Naive thymus-derived CD8-positive, alpha-beta T cell (primary cell): ENCODE measurements at regions not wholly inside any gene's neighbourhood (a gene's known extent, or its start where the extent isn't known, plus 50 kb on each side); places are given as distances from the start of the nearest gene placed in this dataset.

Experiments
- ATAC-seq, 2 donors: fragments of 150-1000 bp; cut with Tn5 transposase in 1 of 2; sonication (Bioruptor Pico), chemical (Tn5 transposase) in 1 of 2; 1 replicate in 1 of 2; 2 replicates in 1 of 2; pipeline ENCODE4 v1.10.0; 2021; ENCODE audit warnings: mild to moderate bottlenecking in 2 of 2, moderate library complexity in 2 of 2
- POLR2A ChIA-PET: fragments of 350-600 bp; sonication (Branson Sonifier 250); formaldehyde crosslinking; loops from one replicate; lab custom pipeline; 2021; ENCODE audit warnings: antibody characterized with exemption; lab: Charles Lee
- DNase-seq, 10 donors: peaks; one replicate each; pipeline versions ENCODE4 v3.0.0 to v3.0.0-alpha.2; 2020 to 2022
- H3K27ac Mint-ChIP-seq, 10 donors: one replicate each; pipeline ENCODE4 v1.8.0; 2020 to 2022; ENCODE audit warnings: mild to moderate bottlenecking in 10 of 10, mixed read lengths in 10 of 10, moderate library complexity in 4 of 10, inconsistent platforms in 1 of 10
- H3K27me3 Mint-ChIP-seq, 5 donors: one replicate each; pipeline ENCODE4 v1.8.0; 2021 to 2022; ENCODE audit warnings: mixed read lengths in 5 of 5
- H3K36me3 Mint-ChIP-seq, 3 donors: one replicate each; pipeline ENCODE4 v1.8.0; 2020 to 2022; ENCODE audit warnings: mixed read lengths in 3 of 3, mild to moderate bottlenecking in 2 of 3, inconsistent platforms in 1 of 3
- H3K4me1 Mint-ChIP-seq, 4 donors: one replicate each; pipeline ENCODE4 v1.8.0; 2021 to 2022; ENCODE audit warnings: mixed read lengths in 4 of 4
- H3K4me3 Mint-ChIP-seq, 10 donors: one replicate each; pipeline ENCODE4 v1.8.0; 2020 to 2022; ENCODE audit warnings: mild to moderate bottlenecking in 10 of 10, mixed read lengths in 10 of 10, moderate library complexity in 6 of 10, inconsistent platforms in 1 of 10
- H3K9me3 Mint-ChIP-seq, 9 donors: one replicate each; pipeline ENCODE4 v1.8.0; 2020 to 2022; ENCODE audit warnings: mixed read lengths in 9 of 9, mild to moderate bottlenecking in 3 of 9, inconsistent platforms in 1 of 9, moderate library complexity in 1 of 9

DNA sequence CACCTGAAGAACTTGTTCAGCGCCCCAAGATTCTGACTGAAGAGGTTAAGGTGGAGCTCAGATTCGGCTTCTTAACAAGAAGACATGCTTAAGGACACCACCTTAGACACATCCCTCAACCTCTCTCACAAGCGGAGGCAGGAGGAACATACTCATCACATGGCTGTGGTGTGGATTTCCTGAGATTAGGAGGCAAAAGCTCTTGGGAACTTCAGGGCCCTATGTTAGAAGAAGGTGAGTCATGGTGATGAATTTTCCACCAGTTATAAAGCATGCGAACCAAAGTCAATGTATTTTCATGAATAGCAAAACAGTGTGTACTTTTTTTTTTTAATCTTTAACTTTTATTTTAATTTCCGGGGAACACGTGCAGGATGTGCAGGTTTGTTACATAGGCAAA is 212.2 kb upstream of the SUCLG2 start:
- Mint-ChIP-seq H3K36me3 (peaks cover 3 to 9% (median 4%) of the 10 kb centered on the region in 3 donors), H3K4me1 (peaks cover 0 to 1% (median 0%) of the 10 kb centered on the region in 4 donors), H3K4me3 (no peak overlapping the region), H3K27ac (no peak overlapping the region), H3K9me3 (peaks cover 0 to 4% (median 3%) of the 10 kb centered on the region in 9 donors), H3K27me3 (no peaks in the 10 kb centered on the region)
- DNase-seq = no peak
- POLR2A ChIA-PET = no interaction called here
- ATAC-seq = no peak

DNA sequence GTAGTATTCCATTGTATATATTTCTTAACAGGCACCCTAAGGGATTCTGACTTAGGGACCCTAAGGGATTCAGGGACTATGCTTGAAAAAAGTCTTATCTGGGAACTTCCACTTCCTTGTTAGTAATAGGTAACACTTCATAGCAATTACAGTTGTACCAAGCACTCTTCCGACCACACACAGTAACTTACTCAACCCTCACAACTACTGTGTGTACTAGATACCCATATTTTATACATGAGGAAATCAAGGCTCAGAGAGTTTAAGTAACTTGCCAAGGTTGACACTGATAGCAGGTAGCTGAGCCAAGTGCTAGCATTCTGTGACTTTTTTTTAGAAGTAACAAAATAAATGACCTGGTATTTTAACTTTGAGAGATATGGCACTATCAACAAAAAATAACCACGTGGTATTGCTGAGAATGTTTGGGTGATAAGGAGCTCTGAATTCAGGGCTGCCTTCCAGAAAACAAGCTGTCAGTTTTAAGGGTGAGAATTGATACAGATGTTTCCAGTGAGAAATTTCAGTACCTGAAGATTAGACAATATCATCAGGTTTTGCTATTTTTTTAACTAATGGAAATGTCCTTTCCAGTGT is 210.3 kb upstream of the SUCLG2 start:
- Mint-ChIP-seq H3K27ac (no peak overlapping the region), H3K36me3 (peaks cover 3 to 7% (median 4%) of the 10 kb centered on the region in 3 donors), H3K4me1 (peaks cover 0 to 4% (median 0%) of the 10 kb centered on the region in 4 donors), H3K27me3 (no peaks in the 10 kb centered on the region), H3K9me3 (peaks cover 0 to 6% (median 3%) of the 10 kb centered on the region in 9 donors), H3K4me3 (no peak overlapping the region)
- ATAC-seq = no peak
- DNase-seq = no peak
- POLR2A ChIA-PET = no interaction called here

DNA sequence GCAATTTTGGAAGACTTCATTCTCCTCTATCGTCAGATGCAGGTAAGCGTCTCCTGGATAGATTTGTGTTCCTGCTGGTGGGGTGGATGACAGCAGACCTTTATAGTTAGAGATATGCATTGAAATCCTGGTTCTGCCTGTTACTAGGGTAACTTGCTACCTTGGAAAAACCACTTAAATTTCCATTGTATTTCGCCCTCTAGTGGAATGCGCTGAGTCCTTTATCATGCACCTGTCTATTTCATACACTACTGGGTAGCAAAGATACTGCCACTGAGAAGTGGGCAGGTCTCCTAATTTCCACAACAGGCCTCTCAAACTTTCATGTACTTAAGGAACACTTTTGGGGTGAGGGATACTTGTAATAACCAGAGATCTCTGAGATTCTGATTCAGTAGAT is 209.5 kb upstream of the SUCLG2 start:
- Mint-ChIP-seq H3K27ac (no peak overlapping the region), H3K4me1 (peaks cover 0 to 4% (median under 1%) of the 10 kb centered on the region in 4 donors), H3K9me3 (peaks cover 0 to 8% (median 3%) of the 10 kb centered on the region in 9 donors), H3K36me3 (peaks cover 3 to 7% (median 4%) of the 10 kb centered on the region in 3 donors), H3K4me3 (no peak overlapping the region), H3K27me3 (no peaks in the 10 kb centered on the region)
- POLR2A ChIA-PET = no interaction called here
- no peak for DNase-seq
- no peak for ATAC-seq

DNA sequence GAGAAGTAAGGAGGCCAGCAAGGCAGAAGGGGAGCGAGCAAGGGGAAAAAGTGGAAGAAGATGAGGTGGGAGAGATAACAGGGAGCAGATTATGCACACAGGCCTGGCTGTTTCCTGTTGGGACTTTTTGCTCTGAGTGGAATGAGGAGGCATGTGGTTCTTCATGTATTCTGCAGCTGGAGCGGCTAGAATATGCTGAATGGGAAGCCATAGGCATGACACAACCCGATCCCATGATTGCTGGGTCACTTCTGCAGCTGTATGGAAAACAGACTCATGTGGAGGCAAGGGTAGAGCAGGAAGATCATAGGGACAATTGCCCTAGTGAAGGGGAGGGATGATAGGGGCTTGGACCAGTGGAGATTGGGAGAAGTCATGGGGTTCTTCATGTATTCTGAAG is 206.0 kb upstream of the SUCLG2 start:
- ATAC-seq = no peak
- peaks cover 5 to 8% (median 8%) of the 10 kb centered on the region in 4 donors for H3K4me1 Mint-ChIP-seq
- no peak for DNase-seq
- peaks cover 0 to 8% (median 0%) of the 10 kb centered on the region in 9 donors for H3K9me3 Mint-ChIP-seq
- H3K27ac Mint-ChIP-seq = no peak overlapping the region
- H3K36me3 Mint-ChIP-seq = no peaks in the 10 kb centered on the region
- no peak overlapping the region for H3K4me3 Mint-ChIP-seq
- H3K27me3 Mint-ChIP-seq = no peaks in the 10 kb centered on the region
- POLR2A ChIA-PET = no interaction called here

DNA sequence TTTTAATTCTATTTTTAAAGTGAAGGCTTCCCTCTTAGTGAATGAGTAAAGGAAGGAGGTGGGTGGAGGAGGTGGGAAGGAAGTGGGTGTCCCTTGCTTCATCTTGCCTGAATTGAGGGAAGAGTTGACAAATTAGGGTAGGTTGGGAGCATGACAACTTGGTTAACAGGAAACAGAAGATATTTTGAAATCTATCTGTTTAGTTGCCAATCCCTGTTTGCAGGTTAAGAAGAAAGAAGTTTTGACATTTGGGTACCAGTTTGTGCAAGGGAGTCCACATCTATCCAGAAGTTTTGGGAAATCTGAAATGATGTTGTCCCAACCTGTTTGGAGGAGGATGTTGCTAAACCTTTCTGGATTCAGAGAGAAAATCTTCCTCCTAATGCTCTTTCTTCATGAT is 204.1 kb upstream of the SUCLG2 start:
- DNase-seq (no peak), ATAC-seq (no peak)

DNA sequence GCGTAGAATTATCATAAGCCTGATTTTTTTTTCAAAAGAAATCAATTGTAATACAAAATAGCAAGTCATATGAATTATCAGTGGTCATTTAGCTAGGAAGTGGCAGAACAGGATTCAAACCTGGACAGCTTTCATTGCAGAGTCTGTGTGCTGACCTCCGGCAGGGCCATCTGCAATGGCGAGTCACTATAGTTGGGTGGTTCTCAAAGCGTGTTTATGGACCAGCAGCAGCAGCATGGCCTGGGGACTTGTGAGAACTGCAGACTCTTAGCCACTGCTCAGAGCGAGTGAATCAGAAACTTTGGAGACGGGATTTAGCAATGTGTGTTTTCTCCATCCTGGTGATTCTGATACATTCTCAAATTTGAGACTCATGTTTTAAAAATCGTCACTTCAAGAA is 202.3 kb upstream of the SUCLG2 start:
- no peak for DNase-seq
- no peak overlapping the region for H3K4me3 Mint-ChIP-seq
- H3K36me3 Mint-ChIP-seq = peaks cover 0 to 3% (median 2%) of the 10 kb centered on the region in 3 donors
- H3K4me1 Mint-ChIP-seq = peaks cover 5 to 8% (median 8%) of the 10 kb centered on the region in 4 donors
- H3K27me3 Mint-ChIP-seq = no peaks in the 10 kb centered on the region
- POLR2A ChIA-PET = no interaction called here
- H3K27ac Mint-ChIP-seq = no peak overlapping the region
- H3K9me3 Mint-ChIP-seq = peaks cover 0 to 8% (median 0%) of the 10 kb centered on the region in 9 donors
- no peak for ATAC-seq

More for the DNA sequence above, 204.1 kb upstream of the SUCLG2 start:
- Mint-ChIP-seq H3K4me3 (no peak overlapping the region), H3K4me1 (peaks cover 5 to 8% (median 8%) of the 10 kb centered on the region in 4 donors), H3K9me3 (peaks cover 0 to 8% (median 0%) of the 10 kb centered on the region in 9 donors), H3K27me3 (no peaks in the 10 kb centered on the region), H3K27ac (peak overlapping the region in 3 of 10 donors; percentile 7 to 74 (median 25)), H3K36me3 (peaks cover 0 to 1% (median 0%) of the 10 kb centered on the region in 3 donors)
- POLR2A ChIA-PET = no interaction called here

DNA sequence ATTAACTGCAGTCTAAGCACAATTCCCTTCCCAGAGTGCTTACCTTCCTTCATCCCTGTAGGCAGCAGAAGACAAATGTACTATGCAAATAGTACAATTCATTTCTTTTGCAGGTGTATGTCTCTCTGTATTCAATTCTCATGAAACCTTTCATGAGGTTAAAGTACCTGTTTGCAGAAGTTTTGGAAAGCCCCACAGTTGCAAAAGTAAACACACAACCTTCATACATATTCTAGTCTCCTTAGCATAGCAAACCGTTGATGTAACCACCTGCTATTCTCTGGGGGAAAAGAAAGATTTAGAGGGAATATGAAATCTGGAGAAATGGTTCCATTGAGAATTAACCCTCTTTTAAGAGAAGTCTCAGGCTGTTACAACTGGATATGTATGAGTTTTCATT is 200.3 kb upstream of the SUCLG2 start:
- DNase-seq (no peak), ATAC-seq (no peak)
- peaks cover 0 to 6% (median 5%) of the 10 kb centered on the region in 3 donors for H3K36me3 Mint-ChIP-seq
- H3K9me3 Mint-ChIP-seq = peaks cover 0 to 7% (median 0%) of the 10 kb centered on the region in 9 donors
- H3K27ac Mint-ChIP-seq = no peak overlapping the region
- POLR2A ChIA-PET = no interaction called here
- no peaks in the 10 kb centered on the region for H3K27me3 Mint-ChIP-seq
- H3K4me1 Mint-ChIP-seq = peaks cover 2 to 8% (median 8%) of the 10 kb centered on the region in 4 donors
- H3K4me3 Mint-ChIP-seq = no peak overlapping the region

DNA sequence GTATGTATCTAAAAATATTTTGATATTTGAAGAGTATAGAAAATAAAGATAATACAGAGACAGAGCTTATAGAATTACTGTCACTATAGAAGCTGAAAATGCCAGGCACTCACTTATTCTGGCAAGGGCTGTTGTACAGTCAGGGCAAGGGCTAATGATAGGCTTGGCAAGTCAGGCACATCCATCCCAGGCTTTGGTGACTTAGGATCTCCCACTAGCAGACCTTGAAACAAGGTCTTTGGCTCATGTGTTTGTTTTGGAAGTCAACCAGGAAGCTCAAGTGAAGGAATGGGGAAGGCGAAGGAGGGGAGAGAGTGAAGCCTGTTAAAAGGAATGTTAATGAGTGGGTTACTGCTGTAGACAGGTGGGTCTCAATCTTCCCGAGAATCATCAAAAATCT is 199.1 kb upstream of the SUCLG2 start:
- POLR2A ChIA-PET = no interaction called here
- H3K4me3 Mint-ChIP-seq = no peak overlapping the region
- peaks cover 0 to 6% (median 5%) of the 10 kb centered on the region in 3 donors for H3K36me3 Mint-ChIP-seq
- H3K27me3 Mint-ChIP-seq = no peaks in the 10 kb centered on the region
- ATAC-seq (no peak), DNase-seq (no peak)
- H3K4me1 Mint-ChIP-seq = peaks cover 2 to 6% (median 5%) of the 10 kb centered on the region in 4 donors
- H3K9me3 Mint-ChIP-seq = peaks cover 0 to 7% (median 0%) of the 10 kb centered on the region in 9 donors
- H3K27ac Mint-ChIP-seq = no peak overlapping the region

DNA sequence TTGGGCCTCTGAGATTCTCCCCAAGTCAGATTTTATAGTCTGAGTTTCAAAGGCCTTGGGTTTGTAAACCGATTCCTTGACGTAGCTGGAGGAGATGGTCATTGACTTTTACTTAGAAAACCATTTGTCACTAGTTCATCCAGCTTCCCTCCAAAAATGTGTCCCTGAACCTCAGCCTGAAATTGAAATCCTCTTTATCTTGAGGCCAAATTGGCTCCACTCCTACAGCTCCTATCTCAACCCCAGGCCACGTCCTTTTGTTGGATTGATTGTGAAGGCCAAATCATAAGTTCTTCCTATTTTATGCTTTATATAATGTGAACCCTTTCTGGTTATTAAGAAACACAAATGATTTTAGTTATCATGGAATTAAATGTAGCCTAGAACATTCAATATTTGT is 193.9 kb upstream of the SUCLG2 start:
- peaks cover 0 to 7% (median 0%) of the 10 kb centered on the region in 9 donors for H3K9me3 Mint-ChIP-seq
- POLR2A ChIA-PET = no interaction called here

DNA sequence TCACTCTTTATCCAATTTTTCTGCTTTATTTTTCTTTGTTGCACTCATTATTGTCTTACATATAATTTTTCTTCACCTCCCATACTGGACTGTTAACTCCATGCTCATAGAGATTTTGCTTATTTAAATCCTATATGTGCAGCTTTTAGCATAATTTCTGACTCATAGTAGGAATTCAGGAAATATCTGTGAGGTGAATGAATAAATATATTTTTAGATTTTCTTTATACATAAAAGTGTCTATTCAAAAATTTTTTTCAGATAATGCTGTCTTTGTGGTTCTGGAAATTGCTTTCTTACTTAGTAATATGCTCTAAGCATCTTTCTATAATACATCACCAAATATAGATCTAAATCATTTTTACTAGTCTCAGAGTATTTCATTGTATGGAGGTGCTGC is 191.8 kb upstream of the SUCLG2 start:
- no peak for DNase-seq
- H3K9me3 Mint-ChIP-seq = no peaks in the 10 kb centered on the region
- no peaks in the 10 kb centered on the region for H3K4me1 Mint-ChIP-seq
- H3K27ac Mint-ChIP-seq = no peak overlapping the region
- no peaks in the 10 kb centered on the region for H3K27me3 Mint-ChIP-seq
- no peak for ATAC-seq
- no peaks in the 10 kb centered on the region for H3K36me3 Mint-ChIP-seq
- H3K4me3 Mint-ChIP-seq = no peak overlapping the region
- POLR2A ChIA-PET = no interaction called here

More for the DNA sequence above, 193.9 kb upstream of the SUCLG2 start:
- no peak for ATAC-seq
- Mint-ChIP-seq H3K27me3 (no peaks in the 10 kb centered on the region), H3K4me1 (no peaks in the 10 kb centered on the region), H3K4me3 (no peak overlapping the region), H3K36me3 (peaks cover 0 to 6% (median 3%) of the 10 kb centered on the region in 3 donors), H3K27ac (no peak overlapping the region)
- no peak for DNase-seq

DNA sequence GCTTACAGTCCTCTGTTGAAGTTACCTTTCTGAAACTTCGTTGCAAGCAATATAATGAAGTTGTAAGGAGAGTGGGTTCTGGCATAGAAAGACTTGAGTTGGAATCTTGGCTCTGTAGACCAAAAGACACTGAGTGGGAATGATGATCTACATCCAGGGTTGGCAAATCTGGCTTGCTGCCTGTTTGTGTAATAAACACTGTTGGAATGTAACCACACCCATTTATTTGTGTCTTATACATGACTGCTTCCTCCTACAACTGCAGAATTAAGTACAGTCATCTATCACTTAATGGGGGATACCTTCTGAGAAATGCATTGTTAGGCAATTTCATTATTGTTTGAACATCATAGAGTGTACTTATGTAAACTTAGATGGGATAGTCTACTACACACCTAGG is 178.4 kb upstream of the SUCLG2 start:
- Mint-ChIP-seq H3K36me3 (peaks cover 7 to 51% (median 48%) of the 10 kb centered on the region in 3 donors), H3K27me3 (peaks cover 0 to 1% (median 0%) of the 10 kb centered on the region in 5 donors), H3K9me3 (peaks cover 11 to 61% (median 43%) of the 10 kb centered on the region in 9 donors), H3K4me3 (no peak overlapping the region), H3K4me1 (no peaks in the 10 kb centered on the region), H3K27ac (no peak overlapping the region)
- POLR2A ChIA-PET = no interaction called here
- DNase-seq (no peak), ATAC-seq (no peak)

DNA sequence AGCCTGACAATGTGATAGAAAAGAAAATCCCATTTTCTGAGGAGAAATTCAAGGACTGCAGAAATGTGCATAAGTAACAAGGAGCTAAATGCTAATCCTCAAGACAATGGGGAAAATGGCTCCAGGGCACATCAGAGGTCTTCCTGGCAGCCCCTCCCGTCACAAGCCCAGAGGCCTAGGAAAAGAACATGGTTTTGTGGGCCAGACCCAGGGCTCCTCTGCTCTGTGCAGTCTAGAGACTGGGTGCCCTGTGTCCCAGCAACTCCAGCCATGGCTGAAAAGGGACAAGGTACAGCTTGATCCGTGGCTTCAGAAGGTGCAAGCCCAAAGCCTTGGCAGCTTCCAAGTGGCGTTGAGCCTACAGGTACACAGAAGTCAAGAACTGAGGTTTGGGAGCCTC is 176.8 kb upstream of the SUCLG2 start:
- Mint-ChIP-seq H3K4me1 (no peaks in the 10 kb centered on the region), H3K27me3 (peaks cover 0 to 1% (median 0%) of the 10 kb centered on the region in 5 donors), H3K4me3 (no peak overlapping the region), H3K36me3 (peaks cover 7 to 53% (median 45%) of the 10 kb centered on the region in 3 donors), H3K27ac (no peak overlapping the region), H3K9me3 (peaks cover 12 to 64% (median 42%) of the 10 kb centered on the region in 9 donors)
- ATAC-seq = no peak
- DNase-seq = no peak
- POLR2A ChIA-PET = no interaction called here

DNA sequence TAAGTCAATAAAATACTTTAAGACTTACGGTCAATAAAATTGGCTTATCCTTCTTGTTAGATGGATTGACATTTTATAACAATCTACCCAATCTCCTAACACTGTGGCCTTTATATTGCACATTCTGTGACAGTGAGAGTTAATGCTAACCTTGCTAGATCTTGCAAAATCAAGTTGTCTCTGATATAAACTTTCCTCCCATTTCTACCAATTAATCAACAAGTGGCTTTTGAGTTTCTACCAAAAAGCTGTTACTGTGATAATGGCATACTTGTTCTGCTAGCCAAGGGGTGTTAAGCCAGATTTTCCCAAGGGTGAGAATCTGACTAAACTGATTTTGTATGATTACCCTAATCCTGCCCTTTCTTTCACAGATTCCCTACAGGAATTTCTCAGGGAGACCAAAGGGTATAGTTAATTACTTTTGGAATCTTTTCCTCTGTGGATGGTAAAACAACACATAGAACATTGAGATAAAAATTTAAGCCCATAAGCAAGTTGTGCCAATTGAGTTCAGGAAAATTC is 174.1 kb upstream of the SUCLG2 start:
- peaks cover 3 to 53% (median 29%) of the 10 kb centered on the region in 3 donors for H3K36me3 Mint-ChIP-seq
- peaks cover 0 to 3% (median 0%) of the 10 kb centered on the region in 5 donors for H3K27me3 Mint-ChIP-seq
- H3K4me3 Mint-ChIP-seq = no peak overlapping the region
- POLR2A ChIA-PET = no interaction called here
- no peaks in the 10 kb centered on the region for H3K4me1 Mint-ChIP-seq
- DNase-seq (no peak), ATAC-seq (no peak)
- H3K9me3 Mint-ChIP-seq = peaks cover 7 to 48% (median 32%) of the 10 kb centered on the region in 9 donors
- H3K27ac Mint-ChIP-seq = no peak overlapping the region
